Smooth muscle cell (in vitro differentiated cells): ENCODE measurements at regions not wholly inside any gene's neighbourhood (a gene's known extent, or its start where the extent isn't known, plus 50 kb on each side); places are given as distances from the start of the nearest gene placed in this dataset.
"Not testable (repeated sequence)": the region's sequence is repeated elsewhere in the genome, so short reads cannot be mapped to it uniquely, and the experiment has no call there.

Experiments used
- DNase-seq: peaks from one replicate; lab custom pipeline; 2025; ENCODE audit not compliant: unreplicated experiment; lab: John Stamatoyannopoulos, UW
- H2AFZ ChIP-seq: fragments of 200-600 bp; sonication (generic); 2 replicates; pipeline ENCODE4 v1.6.0; 2016; ENCODE audit warnings: antibody characterized with exemption, low read depth, mild to moderate bottlenecking
- H3F3A ChIP-seq: fragments of 200-600 bp; sonication (generic); 2 replicates; pipeline ENCODE4 v1.6.0; 2017; ENCODE audit warnings: antibody characterized with exemption, low read depth
- H3K27ac ChIP-seq: fragments of 200-600 bp; sonication (generic); 2 replicates; pipeline ENCODE4 v1.5.1; 2016; ENCODE audit warnings: low read depth, mild to moderate bottlenecking
- H3K27me3 ChIP-seq: fragments of 200-600 bp; sonication (generic); 2 replicates; pipeline ENCODE4 v1.6.1; 2016; ENCODE audit warnings: low read depth, mild to moderate bottlenecking
- H3K36me3 ChIP-seq: fragments of 200-600 bp; sonication (generic); 2 replicates; pipeline ENCODE4 v1.5.1; 2016; ENCODE audit warnings: low read depth
- H3K4me1 ChIP-seq: fragments of 200-600 bp; sonication (generic); 2 replicates; pipeline ENCODE4 v1.5.1; 2016; ENCODE audit warnings: low read depth
- H3K4me2 ChIP-seq: fragments of 200-600 bp; sonication (generic); 2 replicates; pipeline ENCODE4 v1.6.0; 2016; ENCODE audit warnings: mild to moderate bottlenecking
- H3K4me3 ChIP-seq: fragments of 200-600 bp; sonication (generic); 2 replicates; pipeline ENCODE4 v1.5.1; 2016; ENCODE audit warnings: mild to moderate bottlenecking
- H3K79me2 ChIP-seq: fragments of 200-600 bp; sonication (generic); 2 replicates; pipeline ENCODE4 v1.6.0; 2016; ENCODE audit warnings: low read depth, mild to moderate bottlenecking
- H3K9ac ChIP-seq: fragments of 200-600 bp; sonication (generic); 2 replicates; pipeline ENCODE4 v1.6.0; 2016; ENCODE audit warnings: low read depth
- H3K9me3 ChIP-seq: fragments of 200-600 bp; sonication (generic); replicated peaks from 2 replicates; pipeline ENCODE4 v1.5.1; 2016; ENCODE audit warnings: low read depth
- H4K20me1 ChIP-seq: fragments of 200-600 bp; sonication (generic); 2 replicates; pipeline ENCODE4 v1.6.0; 2016; ENCODE audit warnings: low read depth
- WGBS: methylation state at CpG from one replicate; pipeline ENCODE4 v1.1.7; 2016; ENCODE audit warnings: low lambda C conversion rate; 5-methylcytosine and 5-hydroxymethylcytosine counted together
- TF ChIP-seq, protein P1 (sequence below): fragments of 200-600 bp; sonication (generic); IDR thresholded peaks from 2 replicates; pipeline ENCODE4 v1.5.1; 2017; ENCODE audit warnings: borderline replicate concordance, mild to moderate bottlenecking, antibody characterized with exemption; ENCODE audit not compliant: insufficient read depth, poor library complexity, severe bottlenecking

DNA sequence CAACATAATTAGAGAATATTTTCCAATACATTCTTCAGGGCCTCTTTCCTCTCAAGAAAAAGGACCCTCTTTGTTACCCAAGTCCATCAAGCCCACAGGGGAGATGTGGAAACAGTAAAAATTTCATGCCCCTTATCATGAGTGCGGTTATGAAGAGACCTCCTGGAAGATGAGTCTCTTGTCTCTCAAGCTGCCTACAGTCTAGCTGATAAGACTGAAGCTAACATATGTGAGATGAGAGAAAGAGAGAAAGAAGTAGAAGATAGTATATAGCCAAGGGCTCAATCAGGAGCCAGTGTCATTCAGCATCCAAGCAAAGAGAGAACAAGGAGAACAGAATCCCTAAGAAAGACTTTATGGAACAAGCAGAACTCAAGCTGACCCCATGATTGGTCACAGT is 75.9 kb upstream of the CABCOCO1 start:
- Histone ChIP-seq H3F3A (no peaks in the 10 kb centered on the region), H3K9me3 (no peaks in the 10 kb centered on the region), H3K79me2 (no peaks in the 10 kb centered on the region), H3K9ac (no peak overlapping the region), H3K36me3 (no peaks in the 10 kb centered on the region), H3K27ac (no peak overlapping the region), H3K4me1 (no peaks in the 10 kb centered on the region), H4K20me1 (no peaks in the 10 kb centered on the region), H3K4me3 (no peak overlapping the region), H3K4me2 (no peak overlapping the region), H2AFZ (no peak overlapping the region), H3K27me3 (no peaks in the 10 kb centered on the region)
- no peak for DNase-seq
- TF ChIP-seq, protein P1, sequence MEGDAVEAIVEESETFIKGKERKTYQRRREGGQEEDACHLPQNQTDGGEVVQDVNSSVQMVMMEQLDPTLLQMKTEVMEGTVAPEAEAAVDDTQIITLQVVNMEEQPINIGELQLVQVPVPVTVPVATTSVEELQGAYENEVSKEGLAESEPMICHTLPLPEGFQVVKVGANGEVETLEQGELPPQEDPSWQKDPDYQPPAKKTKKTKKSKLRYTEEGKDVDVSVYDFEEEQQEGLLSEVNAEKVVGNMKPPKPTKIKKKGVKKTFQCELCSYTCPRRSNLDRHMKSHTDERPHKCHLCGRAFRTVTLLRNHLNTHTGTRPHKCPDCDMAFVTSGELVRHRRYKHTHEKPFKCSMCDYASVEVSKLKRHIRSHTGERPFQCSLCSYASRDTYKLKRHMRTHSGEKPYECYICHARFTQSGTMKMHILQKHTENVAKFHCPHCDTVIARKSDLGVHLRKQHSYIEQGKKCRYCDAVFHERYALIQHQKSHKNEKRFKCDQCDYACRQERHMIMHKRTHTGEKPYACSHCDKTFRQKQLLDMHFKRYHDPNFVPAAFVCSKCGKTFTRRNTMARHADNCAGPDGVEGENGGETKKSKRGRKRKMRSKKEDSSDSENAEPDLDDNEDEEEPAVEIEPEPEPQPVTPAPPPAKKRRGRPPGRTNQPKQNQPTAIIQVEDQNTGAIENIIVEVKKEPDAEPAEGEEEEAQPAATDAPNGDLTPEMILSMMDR: no peak
- 78% methylated on average over 1 of the region's 1 CpG for WGBS

DNA sequence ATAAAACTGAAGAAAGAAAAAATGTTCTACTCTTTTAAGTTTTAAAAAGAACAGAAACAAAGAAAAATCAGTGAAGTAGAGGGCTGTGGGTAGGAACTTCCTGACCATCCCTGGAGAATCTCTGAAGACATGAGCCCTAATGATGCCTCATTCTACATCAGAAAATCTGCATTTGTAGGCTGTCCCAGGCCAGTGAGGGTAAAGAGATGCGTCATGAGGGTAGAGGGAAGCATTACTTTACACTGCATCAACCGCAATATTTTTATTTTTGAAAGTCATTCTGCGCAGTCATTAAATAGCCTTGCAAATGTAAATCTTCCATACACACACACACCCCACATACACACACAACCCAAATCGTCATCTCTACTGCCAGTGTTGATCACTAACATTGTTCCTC is 82.1 kb upstream of the CABCOCO1 start:
- H3K4me2 ChIP-seq: no peak overlapping the region
- no peaks in the 10 kb centered on the region for H3K4me1 ChIP-seq
- no peak overlapping the region for H2AFZ ChIP-seq
- no peaks in the 10 kb centered on the region for H3K36me3 ChIP-seq
- no peak for DNase-seq
- no peak overlapping the region for H3K4me3 ChIP-seq
- H3F3A ChIP-seq: no peaks in the 10 kb centered on the region
- H3K27ac ChIP-seq: no peak overlapping the region
- no peak overlapping the region for H3K9ac ChIP-seq
- no peaks in the 10 kb centered on the region for H4K20me1 ChIP-seq
- no peaks in the 10 kb centered on the region for H3K9me3 ChIP-seq
- 79% methylated on average over 4 of the region's 4 CpGs for WGBS
- TF ChIP-seq, protein P1: no peak
- no peaks in the 10 kb centered on the region for H3K79me2 ChIP-seq
- no peaks in the 10 kb centered on the region for H3K27me3 ChIP-seq

DNA sequence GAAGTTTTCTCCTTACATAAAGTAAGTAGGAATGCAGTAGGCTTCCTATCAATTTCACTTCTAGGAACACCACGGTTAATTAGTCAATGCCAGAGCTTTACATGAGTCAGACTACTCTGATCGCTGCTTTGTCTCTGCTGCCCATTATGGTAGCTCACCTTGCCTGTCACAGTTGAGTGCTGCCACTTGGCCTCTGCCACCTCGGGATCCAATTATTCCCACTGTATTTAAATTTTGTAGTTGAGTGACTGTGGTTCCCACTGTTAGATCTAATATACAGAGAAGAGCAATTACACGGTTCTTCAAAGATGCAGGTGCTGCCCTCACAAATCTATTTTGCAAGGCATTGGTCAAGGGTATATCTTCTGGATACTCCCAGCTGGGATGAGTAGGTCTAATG is 92.5 kb upstream of the CABCOCO1 start:
- not testable (repeated sequence) for H3K27me3 ChIP-seq, H3K4me1 ChIP-seq, H3F3A ChIP-seq, H3K4me3 ChIP-seq, H4K20me1 ChIP-seq, H3K27ac ChIP-seq, H3K36me3 ChIP-seq, H3K79me2 ChIP-seq, H3K9me3 ChIP-seq, DNase-seq, H3K4me2 ChIP-seq, H3K9ac ChIP-seq, H2AFZ ChIP-seq
- 75% methylated on average over 4 of the region's 4 CpGs for WGBS

DNA sequence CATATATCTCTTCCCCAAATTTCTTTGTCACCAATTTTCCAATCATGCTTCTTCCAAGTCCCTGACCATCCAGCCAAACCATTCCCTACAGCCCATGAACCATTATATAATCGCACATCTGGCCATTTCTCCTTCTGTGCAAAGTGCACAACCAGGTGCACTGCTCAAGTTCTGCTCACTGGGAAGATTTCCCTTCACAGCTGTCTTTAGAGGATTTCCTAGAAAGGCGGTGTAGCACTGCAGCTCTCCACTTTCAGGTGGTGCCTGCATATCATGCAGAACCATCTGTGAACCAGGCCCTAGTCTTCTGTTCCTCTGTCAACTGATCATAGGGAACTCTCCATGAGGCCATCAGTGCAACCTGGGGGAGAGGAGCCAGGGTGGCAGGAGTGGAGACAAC is 95.0 kb upstream of the CABCOCO1 start:
- 88% methylated on average over 2 of the region's 2 CpGs for WGBS
- H3K27me3 ChIP-seq: peaks cover 3% of the 10 kb centered on the region
- TF ChIP-seq, protein P1: no peak
- no peak overlapping the region for H3K27ac ChIP-seq
- H3K36me3 ChIP-seq: no peaks in the 10 kb centered on the region
- no peak overlapping the region for H3K4me2 ChIP-seq
- H3K4me3 ChIP-seq: no peak overlapping the region
- H4K20me1 ChIP-seq: no peaks in the 10 kb centered on the region
- DNase-seq: no peak
- no peaks in the 10 kb centered on the region for H3K79me2 ChIP-seq
- H3K4me1 ChIP-seq: no peaks in the 10 kb centered on the region
- H3F3A ChIP-seq: no peaks in the 10 kb centered on the region
- no peak overlapping the region for H3K9ac ChIP-seq
- no peaks in the 10 kb centered on the region for H3K9me3 ChIP-seq
- H2AFZ ChIP-seq: no peak overlapping the region
